Testis (tissue), 2 donors: ENCODE measurements at regions not wholly inside any gene's neighbourhood (a gene's known extent, or its start where the extent isn't known, plus 50 kb on each side); places are given as distances from the start of the nearest gene placed in this dataset.

Source experiments
- CTCF ChIP-seq, 3 experiments: fragments of 450-650 bp in 2 of 3; fragments of 200-600 bp in 1 of 3; sonication (generic) in 1 of 3; IDR thresholded peaks; one replicate each; pipeline ENCODE4 v1.5.1; 2016 to 2019; ENCODE audit warnings: antibody characterized with exemption in 3 of 3, mild to moderate bottlenecking in 2 of 3, moderate library complexity in 1 of 3
- POLR2A ChIP-seq: fragments of 450-650 bp; IDR thresholded peaks from one replicate; pipeline ENCODE4 v1.6.1; 2017; ENCODE audit warnings: antibody characterized with exemption, mild to moderate bottlenecking, moderate library complexity

DNA sequence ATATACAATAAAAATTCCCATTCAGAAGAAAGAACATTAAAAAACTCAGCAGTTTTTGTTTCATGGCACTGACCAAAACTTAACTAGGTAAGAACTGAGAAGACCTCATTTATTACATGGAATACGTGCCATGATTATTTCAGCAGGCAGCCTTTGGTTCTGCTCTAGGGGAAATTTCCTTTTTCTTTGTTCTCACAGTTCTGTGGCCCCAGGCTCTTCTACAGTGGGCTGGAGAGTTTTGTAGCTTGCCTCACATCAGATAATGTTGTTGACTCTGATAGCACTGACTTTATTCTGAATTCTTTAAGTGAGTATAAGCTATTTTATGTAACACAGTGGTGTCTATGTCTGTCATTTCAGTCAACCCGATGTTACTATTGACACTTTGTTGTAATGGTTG is 844.3 kb downstream of the TBC1D32 start:
- no peak for TF ChIP-seq CTCF (IDR thresholded peaks at IDR 0.05)
- TF ChIP-seq POLR2A, result no peak
